Mucosa of stomach (tissue), 1 donor: ENCODE measurements at regions not wholly inside any gene's neighbourhood (a gene's known extent, or its start where the extent isn't known, plus 50 kb on each side); places are given as distances from the start of the nearest gene placed in this dataset.

Experiments
- H3K27me3 ChIP-seq: one replicate; pipeline ENCODE4 v1.7.0; 2013; ENCODE audit warnings: mild to moderate bottlenecking, low read length; ENCODE audit not compliant: control insufficient read depth, insufficient read depth
- H3K36me3 ChIP-seq: one replicate; pipeline ENCODE4 v1.7.0; 2013; ENCODE audit warnings: low read length; ENCODE audit not compliant: control insufficient read depth, insufficient read depth
- H3K4me1 ChIP-seq: one replicate; pipeline ENCODE4 v1.7.0; 2013; ENCODE audit warnings: mild to moderate bottlenecking, low read length; ENCODE audit not compliant: control insufficient read depth, insufficient read depth
- H3K4me3 ChIP-seq: one replicate; pipeline ENCODE4 v1.7.0; 2013; ENCODE audit warnings: low read length
- H3K9ac ChIP-seq: one replicate; pipeline ENCODE4 v1.7.0; 2013; ENCODE audit warnings: mild to moderate bottlenecking, low read length, moderate library complexity
- H3K9me3 ChIP-seq: one replicate; pipeline ENCODE4 v1.7.0; 2013; ENCODE audit warnings: mild to moderate bottlenecking, low read length, moderate library complexity; ENCODE audit not compliant: control insufficient read depth
- donor health status: Pancreatic carcinoma.

GRCh38 chr1:181353526-181353925, 129.8 kb upstream of the CACNA1E start:
- H3K4me1 ChIP-seq = no peaks in the 10 kb centered on the region
- H3K36me3 ChIP-seq = no peaks in the 10 kb centered on the region
- H3K27me3 ChIP-seq = peaks cover 3% of the 10 kb centered on the region
- no peak overlapping the region for H3K9ac ChIP-seq
- no peaks in the 10 kb centered on the region for H3K9me3 ChIP-seq
- H3K4me3 ChIP-seq = no peak overlapping the region

DNA sequence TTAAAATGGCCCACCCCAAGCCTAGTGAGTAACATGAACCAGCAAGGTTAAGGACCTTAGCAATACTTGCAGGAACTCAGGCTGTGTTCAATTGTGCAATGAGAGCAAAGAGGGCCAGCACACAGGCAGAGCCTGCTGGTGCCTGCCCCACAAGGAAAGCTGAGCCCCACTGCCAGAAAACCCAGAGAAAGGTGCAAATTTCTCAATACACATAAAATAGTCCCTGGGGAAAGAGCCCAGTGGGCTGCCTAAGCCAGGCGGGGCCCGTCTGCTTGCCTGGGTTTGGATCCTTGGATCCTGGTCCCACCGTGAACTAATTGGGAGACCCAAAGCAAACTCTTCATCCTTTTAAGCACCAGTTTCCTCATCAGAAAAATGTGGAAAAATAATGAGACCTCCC, 128.5 kb upstream of the CACNA1E start:
- no peak overlapping the region for H3K9ac ChIP-seq
- no peak overlapping the region for H3K4me3 ChIP-seq
- no peaks in the 10 kb centered on the region for H3K9me3 ChIP-seq

GRCh38 chr1:181356505-181357340, 126.6 kb upstream of the CACNA1E start:
- Histone ChIP-seq H3K4me1 (no peaks in the 10 kb centered on the region), H3K36me3 (no peaks in the 10 kb centered on the region), H3K9ac (no peak overlapping the region), H3K4me3 (no peak overlapping the region), H3K9me3 (no peaks in the 10 kb centered on the region), H3K27me3 (peaks cover 3% of the 10 kb centered on the region)

More for the DNA sequence above, 128.5 kb upstream of the CACNA1E start:
- Histone ChIP-seq H3K36me3 (no peaks in the 10 kb centered on the region), H3K27me3 (peaks cover 3% of the 10 kb centered on the region), H3K4me1 (no peaks in the 10 kb centered on the region)

DNA sequence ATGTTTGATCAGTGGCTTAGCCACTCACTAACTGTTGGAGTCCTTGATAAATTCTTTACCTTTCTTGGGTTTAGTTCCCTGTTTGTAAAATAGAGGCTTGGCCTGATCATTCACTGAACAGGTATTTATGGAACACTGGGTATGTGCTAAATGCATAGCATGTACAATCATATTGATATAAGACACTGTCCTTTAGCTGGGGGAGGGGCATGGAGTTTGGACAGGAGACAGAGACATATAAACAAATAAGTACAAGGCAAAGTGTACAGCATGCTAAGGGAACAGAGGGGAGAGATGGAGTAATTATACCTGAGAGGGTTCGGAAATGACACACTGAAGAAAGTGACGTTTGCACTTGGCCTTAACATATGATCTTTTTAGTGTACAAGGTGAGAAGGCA, 124.3 kb upstream of the CACNA1E start:
- Histone ChIP-seq H3K36me3 (no peaks in the 10 kb centered on the region), H3K4me3 (no peak overlapping the region), H3K4me1 (no peaks in the 10 kb centered on the region), H3K9me3 (no peaks in the 10 kb centered on the region), H3K9ac (no peak overlapping the region), H3K27me3 (peaks cover 3% of the 10 kb centered on the region)

GRCh38 chr1:181364801-181365200, 118.5 kb upstream of the CACNA1E start:
- H3K4me3 ChIP-seq = no peak overlapping the region
- no peaks in the 10 kb centered on the region for H3K9me3 ChIP-seq
- no peak overlapping the region for H3K9ac ChIP-seq
- no peaks in the 10 kb centered on the region for H3K4me1 ChIP-seq
- H3K27me3 ChIP-seq = no peaks in the 10 kb centered on the region
- no peaks in the 10 kb centered on the region for H3K36me3 ChIP-seq

- Histone ChIP-seq H3K9ac (no peak overlapping the region), H3K4me3 (no peak overlapping the region), H3K36me3 (no peaks in the 10 kb centered on the region), H3K9me3 (no peaks in the 10 kb centered on the region), H3K4me1 (no peaks in the 10 kb centered on the region), H3K27me3 (no peaks in the 10 kb centered on the region)
These were observed 116.4 kb upstream of the CACNA1E start for GRCh38 chr1:181366910-181367309.

DNA sequence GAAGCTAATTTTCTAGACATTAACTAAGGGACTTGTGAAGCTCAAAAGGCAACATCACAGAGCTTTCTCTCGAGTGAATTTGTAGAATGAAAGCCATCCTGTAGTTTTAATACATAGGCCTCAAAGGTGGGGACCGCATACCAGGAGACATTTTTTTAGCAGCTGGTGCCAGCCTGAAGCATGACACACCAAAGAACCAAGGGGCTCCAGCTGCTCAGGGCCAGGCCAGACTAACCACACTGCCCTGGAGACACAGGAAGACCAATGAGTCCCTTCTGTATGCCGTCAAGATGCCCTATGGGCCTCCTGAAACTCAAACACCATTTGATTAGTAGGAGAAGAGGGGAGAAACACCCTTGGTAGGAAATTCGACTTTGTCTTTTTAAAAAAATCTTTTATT, 113.9 kb upstream of the CACNA1E start:
- H3K4me1 ChIP-seq = no peaks in the 10 kb centered on the region
- no peaks in the 10 kb centered on the region for H3K27me3 ChIP-seq
- no peaks in the 10 kb centered on the region for H3K9me3 ChIP-seq
- H3K36me3 ChIP-seq = no peaks in the 10 kb centered on the region
- no peak overlapping the region for H3K4me3 ChIP-seq
- no peak overlapping the region for H3K9ac ChIP-seq

- no peaks in the 10 kb centered on the region for H3K36me3 ChIP-seq
- no peak overlapping the region for H3K9ac ChIP-seq
- H3K4me1 ChIP-seq = no peaks in the 10 kb centered on the region
- H3K4me3 ChIP-seq = no peak overlapping the region
- H3K9me3 ChIP-seq = no peaks in the 10 kb centered on the region
- H3K27me3 ChIP-seq = no peaks in the 10 kb centered on the region
These were observed 99.6 kb upstream of the CACNA1E start for GRCh38 chr1:181383695-181384094.

DNA sequence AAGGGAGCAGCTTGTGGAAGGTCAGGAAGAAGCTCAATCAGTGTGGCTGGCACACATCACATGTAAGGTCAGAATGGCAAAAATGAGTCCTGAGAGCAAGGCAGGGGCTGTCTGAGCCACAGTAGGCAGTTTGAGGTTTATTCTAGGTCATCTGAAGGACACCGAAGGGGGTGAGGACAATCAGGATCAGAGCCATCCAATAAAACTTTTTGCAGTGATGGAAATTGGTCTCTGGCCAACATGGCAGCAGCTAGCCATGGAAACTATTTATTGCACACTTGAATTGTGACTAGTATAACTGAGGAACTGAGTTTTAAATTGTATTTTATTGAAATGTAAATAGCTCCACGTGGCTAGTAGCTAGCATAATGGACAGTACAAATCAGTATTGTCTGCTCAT, 97.0 kb upstream of the CACNA1E start:
- Histone ChIP-seq H3K4me1 (peaks cover 11% of the 10 kb centered on the region), H3K9ac (no peak overlapping the region), H3K4me3 (no peak overlapping the region), H3K27me3 (no peaks in the 10 kb centered on the region), H3K9me3 (no peaks in the 10 kb centered on the region), H3K36me3 (no peaks in the 10 kb centered on the region)

DNA sequence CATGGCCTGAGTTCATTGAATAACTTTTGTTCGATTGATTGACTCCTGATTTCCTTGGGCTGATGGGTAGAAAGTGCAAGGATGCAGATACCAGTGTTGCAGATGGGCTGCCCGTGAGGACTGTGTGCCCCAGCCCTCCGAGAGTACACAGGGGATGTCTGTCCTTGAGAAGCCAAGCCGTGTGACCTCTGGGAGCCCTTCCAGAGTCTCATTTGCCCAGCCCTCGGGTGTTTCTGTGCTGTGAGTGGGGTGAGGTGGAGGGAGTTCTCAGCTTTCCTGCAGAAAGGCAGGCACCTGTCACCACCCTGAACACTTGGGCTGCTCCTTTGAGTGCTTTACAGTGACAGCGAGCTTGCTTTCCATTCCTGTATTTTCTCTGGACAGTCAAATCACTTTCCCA, 96.4 kb upstream of the CACNA1E start:
- H3K4me1 ChIP-seq = peaks cover 12% of the 10 kb centered on the region
- H3K9me3 ChIP-seq = no peaks in the 10 kb centered on the region
- no peak overlapping the region for H3K4me3 ChIP-seq
- H3K27me3 ChIP-seq = no peaks in the 10 kb centered on the region
- H3K36me3 ChIP-seq = no peaks in the 10 kb centered on the region
- no peak overlapping the region for H3K9ac ChIP-seq

DNA sequence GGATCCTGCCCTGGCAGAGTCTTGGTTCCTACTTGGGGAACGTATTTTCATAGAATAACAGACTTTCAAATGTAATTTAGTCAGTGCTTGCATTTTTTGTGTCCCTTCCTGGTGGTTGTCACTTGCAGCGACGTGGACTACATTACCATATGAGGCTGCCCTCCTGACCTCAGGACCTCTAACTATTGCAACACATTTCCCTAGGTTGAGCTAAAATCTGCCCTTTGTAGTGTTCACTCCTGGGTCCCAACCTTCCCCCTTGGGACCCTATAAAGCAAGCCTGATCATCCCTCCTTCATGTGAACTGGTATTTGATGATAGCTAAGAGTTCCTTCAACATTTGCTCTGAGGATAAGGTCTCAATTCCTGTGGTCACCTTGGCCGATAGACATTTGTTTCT, 95.6 kb upstream of the CACNA1E start:
- Histone ChIP-seq H3K27me3 (no peaks in the 10 kb centered on the region), H3K4me1 (peaks cover 12% of the 10 kb centered on the region), H3K9ac (no peak overlapping the region), H3K36me3 (no peaks in the 10 kb centered on the region), H3K9me3 (no peaks in the 10 kb centered on the region), H3K4me3 (no peak overlapping the region)

DNA sequence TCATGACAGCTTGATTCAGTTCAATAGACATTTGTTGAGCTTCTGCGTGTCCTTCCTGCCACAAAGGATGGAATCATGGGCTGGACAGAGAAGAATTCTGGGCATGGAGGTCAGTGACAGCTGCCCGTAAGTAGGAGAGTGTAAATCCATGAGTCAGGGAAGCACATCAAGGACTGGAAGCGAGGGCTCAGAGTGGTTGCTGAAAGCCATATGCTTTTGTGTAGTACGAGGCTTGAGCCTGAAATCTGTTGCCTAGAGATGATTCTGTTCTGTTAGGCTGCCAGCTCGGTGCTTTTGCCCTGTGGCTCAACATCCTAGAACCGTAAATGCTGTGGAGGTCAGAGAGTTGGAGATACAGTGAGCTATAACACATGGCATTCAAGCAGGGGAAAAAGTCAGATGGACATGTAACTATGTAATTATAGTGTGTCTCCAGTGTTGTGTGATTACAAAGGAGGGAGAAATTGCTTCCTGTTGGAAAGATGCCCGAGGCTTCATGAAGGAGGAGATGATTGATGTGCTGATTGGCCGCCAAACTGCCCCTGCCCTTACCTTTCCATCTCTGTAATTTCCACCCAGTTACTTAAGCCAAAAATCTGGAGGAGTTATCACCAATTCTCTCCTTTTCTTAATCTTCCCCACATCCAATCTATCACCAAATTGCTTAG, 92.8 kb upstream of the CACNA1E start:
- Histone ChIP-seq H3K9ac (no peak overlapping the region), H3K36me3 (no peaks in the 10 kb centered on the region)

More for the DNA sequence above, 92.8 kb upstream of the CACNA1E start:
- H3K4me1 ChIP-seq = peaks cover 12% of the 10 kb centered on the region
- no peaks in the 10 kb centered on the region for H3K27me3 ChIP-seq
- no peak overlapping the region for H3K4me3 ChIP-seq
- no peaks in the 10 kb centered on the region for H3K9me3 ChIP-seq
